B cell (primary cell): ENCODE measurements at regions not wholly inside any gene's neighbourhood (a gene's known extent, or its start where the extent isn't known, plus 50 kb on each side); places are given as distances from the start of the nearest gene placed in this dataset.
A peak's percentile ranks its signal among the peaks of the same experiment; 100 is the strongest.

Experiments
- ATAC-seq: fragments of 200-7000 bp; cut with Tn5 transposase; one replicate; pipeline ENCODE4 v1.10.0; 2021; ENCODE audit warnings: low read depth, mild to moderate bottlenecking, moderate number of reproducible peaks, moderate library complexity
- CTCF ChIA-PET: fragments of 350-600 bp; sonication (Branson Sonifier 250); formaldehyde crosslinking; loops from one replicate; lab custom pipeline; 2021; ENCODE audit warnings: antibody characterized with exemption, inconsistent platforms; lab: Charles Lee
- POLR2A ChIA-PET: fragments of 350-600 bp; sonication (Branson Sonifier 250); formaldehyde crosslinking; loops from one replicate; lab custom pipeline; 2021; ENCODE audit warnings: antibody characterized with exemption; lab: Charles Lee
- DNase-seq: peaks from one replicate; pipeline ENCODE4 v3.0.0; 2013
- H2AFZ ChIP-seq: 2 replicates; pipeline ENCODE4 v1.6.1; 2012; ENCODE audit warnings: mild to moderate bottlenecking, low read depth, low read length; ENCODE audit not compliant: insufficient read depth, poor library complexity, severe bottlenecking
- H3K27ac ChIP-seq, 2 donors: 1 replicate in 1 of 2; 2 replicates in 1 of 2; pipeline ENCODE4 v1.5.1; 2012 to 2013; ENCODE audit warnings: low read length in 2 of 2, mild to moderate bottlenecking in 2 of 2, moderate library complexity in 1 of 2
- H3K27me3 ChIP-seq, 4 experiments: fragments of 200-600 bp in 1 of 4; sonication (generic) in 1 of 4; replicated peaks in 1 of 4; 1 replicate in 2 of 4; 2 replicates in 2 of 4; pipeline versions ENCODE4 v1.6.1 to v1.7.0; 2013 to 2016; ENCODE audit warnings: low read length in 3 of 4, mild to moderate bottlenecking in 2 of 4, mixed read lengths in 1 of 4, moderate library complexity in 1 of 4; ENCODE audit not compliant: insufficient read depth in 4 of 4, control insufficient read depth in 3 of 4; ENCODE audit errors: control extremely low read depth in 1 of 4
- H3K36me3 ChIP-seq, 2 experiments: replicated peaks in 1 of 2; 1 replicate in 1 of 2; 2 replicates in 1 of 2; pipeline versions ENCODE4 v1.6.1 to v1.7.1; 2013; ENCODE audit warnings: low read length in 1 of 2; ENCODE audit not compliant: insufficient read depth in 2 of 2, control insufficient read depth in 1 of 2; ENCODE audit errors: control extremely low read depth in 1 of 2, extremely low read depth in 1 of 2
- H3K4me1 ChIP-seq, 2 donors: fragments of 200-600 bp in 1 of 2; sonication (generic) in 1 of 2; 1 replicate in 1 of 2; 2 replicates in 1 of 2; pipeline versions ENCODE4 v1.5.1 to v1.6.1; 2013 to 2017; ENCODE audit warnings: low read length in 2 of 2; ENCODE audit not compliant: control insufficient read depth in 2 of 2, insufficient read depth in 2 of 2
- H3K4me2 ChIP-seq: replicated peaks from 2 replicates; pipeline ENCODE3; 2012; ENCODE audit warnings: mild to moderate bottlenecking, low read depth, low read length; ENCODE audit not compliant: poor library complexity, severe bottlenecking
- H3K4me3 ChIP-seq, 5 experiments: fragments of 200-600 bp in 1 of 5; sonication (generic) in 1 of 5; 1 replicate in 3 of 5; 2 replicates in 2 of 5; pipeline versions ENCODE4 v1.5.1 to v1.7.0; 2011 to 2016; ENCODE audit warnings: low read length in 4 of 5, mild to moderate bottlenecking in 4 of 5, low read depth in 2 of 5, control low read depth in 1 of 5, moderate library complexity in 1 of 5; ENCODE audit not compliant: insufficient read depth in 1 of 5; ENCODE audit errors: control extremely low read depth in 1 of 5, extremely low read depth in 1 of 5
- H3K79me2 ChIP-seq: fragments of 200-600 bp; sonication (generic); one replicate; pipeline ENCODE4 v1.6.0; 2016; ENCODE audit warnings: low read length; ENCODE audit not compliant: control insufficient read depth, insufficient read depth
- H3K9ac ChIP-seq: fragments of 200-600 bp; sonication (generic); 2 replicates; pipeline ENCODE4 v1.6.1; 2017; ENCODE audit warnings: mild to moderate bottlenecking, low read length, moderate library complexity
- H3K9me3 ChIP-seq, 3 donors: one replicate each; pipeline versions ENCODE4 v1.6.1 to v1.7.1; 2013; ENCODE audit warnings: low read length in 2 of 3; ENCODE audit not compliant: control insufficient read depth in 2 of 3, insufficient read depth in 1 of 3; ENCODE audit errors: control extremely low read depth in 1 of 3
- H4K20me1 ChIP-seq: 2 replicates; pipeline ENCODE4 v1.6.0; 2012; ENCODE audit warnings: mild to moderate bottlenecking, low read length; ENCODE audit not compliant: insufficient read depth, control insufficient read depth, poor library complexity, severe bottlenecking
- H3K27ac Mint-ChIP-seq: one replicate; pipeline ENCODE4 v1.8.0; 2021; ENCODE audit warnings: mixed read lengths
- H3K27me3 Mint-ChIP-seq: one replicate; pipeline ENCODE4 v1.8.0; 2021; ENCODE audit warnings: mixed read lengths
- H3K4me1 Mint-ChIP-seq: one replicate; pipeline ENCODE4 v1.8.0; 2021; ENCODE audit warnings: mixed read lengths
- H3K4me3 Mint-ChIP-seq: one replicate; pipeline ENCODE4 v1.8.0; 2021; ENCODE audit warnings: mixed read lengths
- H3K9me3 Mint-ChIP-seq: one replicate; pipeline ENCODE4 v1.8.0; 2022; ENCODE audit warnings: mixed read lengths; ENCODE audit not compliant: insufficient read depth
- EZH2 ChIP-seq: IDR thresholded peaks from 2 replicates; pipeline ENCODE4 v1.6.1; 2012; ENCODE audit warnings: borderline replicate concordance, low read depth, mild to moderate bottlenecking, moderate library complexity, low read length; ENCODE audit not compliant: insufficient read depth, poor library complexity, severe bottlenecking
- WGBS: methylation state at CpG from one replicate; pipeline ENCODE4 v1.1.5; 2013; ENCODE audit warnings: missing lambda C conversion rate; ENCODE audit not compliant: insufficient coverage; 5-methylcytosine and 5-hydroxymethylcytosine counted together
- intact Hi-C: fragments of 100-400 bp; cut with micrococcal nuclease; formaldehyde crosslinking; loops from one replicate; pipeline ENCODE4 v1.10.0; 2022
- TF ChIP-seq, protein P1 (sequence below): fragments of 200-600 bp; IDR thresholded peaks from one replicate; pipeline ENCODE4 v1.8.0; 2022; ENCODE audit warnings: antibody characterized with exemption, mild to moderate bottlenecking

DNA sequence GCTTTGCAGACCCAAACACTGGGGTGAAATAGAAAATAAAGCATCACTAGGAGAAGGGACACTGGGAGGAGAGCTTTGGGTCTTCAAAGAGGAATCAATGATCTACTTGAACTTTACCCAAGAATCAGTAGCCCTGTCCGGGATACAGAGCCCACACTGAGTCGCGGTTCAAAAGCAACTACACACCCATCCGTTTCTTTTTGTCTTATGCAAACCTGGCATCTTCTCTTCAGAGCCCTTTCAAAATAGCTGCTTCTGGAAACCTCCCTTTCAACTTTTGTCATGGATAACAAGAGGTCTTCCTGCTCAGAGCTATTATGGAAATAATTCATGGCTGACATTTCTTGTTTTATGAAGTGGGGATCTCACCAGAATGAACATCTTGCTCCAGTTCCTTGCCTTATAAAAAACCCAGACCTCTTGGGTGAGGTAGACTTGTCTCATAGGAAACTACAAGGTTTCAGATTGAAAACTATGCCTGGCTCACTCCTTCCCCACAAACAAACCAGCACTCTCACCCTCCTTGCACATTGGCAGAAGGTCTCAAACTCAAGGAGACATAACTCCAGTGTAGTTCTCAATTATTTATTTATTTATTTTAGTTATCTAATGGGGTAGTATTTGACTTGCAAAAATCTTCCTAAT is 115.1 kb upstream of the ARHGEF3 start:
- H3K4me3 ChIP-seq = peak overlapping the region in 4 of 5 experiments; percentile 40 to 79 (median 57)
- peak; percentile 20 for DNase-seq
- POLR2A ChIA-PET = interaction anchor here (1.7 to 2.2 kb wide), 2 partner anchors 115 to 117 kb away, joined by 3 to 6 read pairs; partner anchors contain the start of gene ARHGEF3

More for the DNA sequence above, 115.1 kb upstream of the ARHGEF3 start:
- intact Hi-C loops = loop anchor here (1.0 to 10.0 kb wide), 6 partner anchors 72 to 362 kb away; partner anchors contain the start of genes CCDC66 and TASOR
- H3K9ac ChIP-seq = peak overlapping the region; percentile 73
- H2AFZ ChIP-seq = peak overlapping the region; percentile 74
- H3K27ac ChIP-seq = peak overlapping the region; percentile 69 to 85
- H3K9me3 ChIP-seq = no peaks in the 10 kb centered on the region
- no peak for TF ChIP-seq EZH2
- TF ChIP-seq, protein P1, sequence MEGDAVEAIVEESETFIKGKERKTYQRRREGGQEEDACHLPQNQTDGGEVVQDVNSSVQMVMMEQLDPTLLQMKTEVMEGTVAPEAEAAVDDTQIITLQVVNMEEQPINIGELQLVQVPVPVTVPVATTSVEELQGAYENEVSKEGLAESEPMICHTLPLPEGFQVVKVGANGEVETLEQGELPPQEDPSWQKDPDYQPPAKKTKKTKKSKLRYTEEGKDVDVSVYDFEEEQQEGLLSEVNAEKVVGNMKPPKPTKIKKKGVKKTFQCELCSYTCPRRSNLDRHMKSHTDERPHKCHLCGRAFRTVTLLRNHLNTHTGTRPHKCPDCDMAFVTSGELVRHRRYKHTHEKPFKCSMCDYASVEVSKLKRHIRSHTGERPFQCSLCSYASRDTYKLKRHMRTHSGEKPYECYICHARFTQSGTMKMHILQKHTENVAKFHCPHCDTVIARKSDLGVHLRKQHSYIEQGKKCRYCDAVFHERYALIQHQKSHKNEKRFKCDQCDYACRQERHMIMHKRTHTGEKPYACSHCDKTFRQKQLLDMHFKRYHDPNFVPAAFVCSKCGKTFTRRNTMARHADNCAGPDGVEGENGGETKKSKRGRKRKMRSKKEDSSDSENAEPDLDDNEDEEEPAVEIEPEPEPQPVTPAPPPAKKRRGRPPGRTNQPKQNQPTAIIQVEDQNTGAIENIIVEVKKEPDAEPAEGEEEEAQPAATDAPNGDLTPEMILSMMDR = no peak
- 17% methylated on average over 4 of the region's 4 CpGs for WGBS
- H3K79me2 ChIP-seq = no peaks in the 10 kb centered on the region
- peak overlapping the region; percentile 85 for H3K4me3 Mint-ChIP-seq
- H3K27ac Mint-ChIP-seq = peak overlapping the region; percentile 92
- peaks cover 65% of the 10 kb centered on the region for H3K4me1 Mint-ChIP-seq
- CTCF ChIA-PET = interaction anchor here (0.7 to 5.4 kb wide), 10 partner anchors 10 to 162 kb away, joined by 3 to 42 read pairs (median 3); partner anchors contain the start of gene ARHGEF3
- no peaks in the 10 kb centered on the region for H3K9me3 Mint-ChIP-seq
- H3K4me2 ChIP-seq = peak overlapping the region; percentile 82
- H3K36me3 ChIP-seq = no peaks in the 10 kb centered on the region
- no peak for ATAC-seq
- no peaks in the 10 kb centered on the region for H3K27me3 ChIP-seq
- H3K4me1 ChIP-seq = peaks cover 50% of the 10 kb centered on the region in 2 donors
- no peaks in the 10 kb centered on the region for H4K20me1 ChIP-seq
- H3K27me3 Mint-ChIP-seq = no peaks in the 10 kb centered on the region
